Endothelial cell of umbilical vein (primary cell): ENCODE measurements at regions not wholly inside any gene's neighbourhood (a gene's known extent, or its start where the extent isn't known, plus 50 kb on each side); places are given as distances from the start of the nearest gene placed in this dataset.
A peak's percentile ranks its signal among the peaks of the same experiment; 100 is the strongest.

Experiments
- BruUV-seq: library from RNA; stranded (reverse); fragments of 400-500 nt; replicated peaks from 2 replicates; lab custom pipeline; 2021; lab: Mats Ljungman, UMichigan
- CTCF ChIA-PET: fragments of 300-600, 350-600 bp; sonication (Branson Sonifier 250); formaldehyde crosslinking; loops from one replicate; lab custom pipeline; 2021; ENCODE audit warnings: antibody characterized with exemption, inconsistent platforms; lab: Charles Lee
- POLR2A ChIA-PET: fragments of 300-600, 350-600 bp; sonication (Branson Sonifier 250); formaldehyde crosslinking; loops from one replicate; lab custom pipeline; 2021; ENCODE audit warnings: antibody characterized with exemption, inconsistent platforms; lab: Charles Lee
- DNase-seq: peaks from one replicate; pipeline ENCODE4 v3.0.0-alpha.2; 2011; ENCODE audit warnings: low read depth, low spot score
- FAIRE-seq: peaks from 2 replicates; lab custom pipeline; 2011; peaks lifted over from hg19 to GRCh38; lab: Jason Lieb, UNC
- H2AFZ ChIP-seq: 2 replicates; pipeline ENCODE4 v1.6.0; 2012; ENCODE audit warnings: low read depth, low read length, control low read depth, inconsistent platforms
- H3K27ac ChIP-seq: 2 replicates; pipeline ENCODE4 v1.5.1; 2011; ENCODE audit warnings: low read depth, mild to moderate bottlenecking, control low read depth, low read length, moderate library complexity; ENCODE audit not compliant: insufficient read depth
- H3K27me3 ChIP-seq, 2 experiments: 2 replicates each; pipeline versions ENCODE4 v1.6.0 to v1.6.1; 2011; ENCODE audit warnings: low read length in 2 of 2, mixed read lengths in 1 of 2; ENCODE audit not compliant: control insufficient read depth in 2 of 2, insufficient read depth in 2 of 2
- H3K36me3 ChIP-seq, 2 experiments: 2 replicates in 1 of 2; 3 replicates in 1 of 2; pipeline ENCODE4 v1.5.1; 2011; ENCODE audit warnings: low read length in 2 of 2, mild to moderate bottlenecking in 1 of 2, moderate library complexity in 1 of 2; ENCODE audit not compliant: control insufficient read depth in 2 of 2, insufficient read depth in 2 of 2; ENCODE audit errors: extremely low read depth in 1 of 2
- H3K4me1 ChIP-seq: 3 replicates; pipeline ENCODE4 v1.5.1; 2011; ENCODE audit warnings: mild to moderate bottlenecking, low read length; ENCODE audit not compliant: control insufficient read depth, insufficient read depth; ENCODE audit errors: extremely low read depth
- H3K4me2 ChIP-seq: 2 replicates; pipeline ENCODE4 v1.6.1; 2011; ENCODE audit warnings: low read length, control low read depth, mixed read lengths; ENCODE audit not compliant: insufficient read depth
- H3K4me3 ChIP-seq, 3 experiments: fragments of 200-600 bp in 1 of 3; sonication (generic), shearing (Covaris generic) in 1 of 3; replicated peaks in 1 of 3; 2 replicates each; pipeline ENCODE4 v1.5.1; 2011 to 2016; ENCODE audit warnings: control low read depth in 3 of 3, low read length in 3 of 3, mild to moderate bottlenecking in 2 of 3, inconsistent platforms in 1 of 3, low read depth in 1 of 3, moderate library complexity in 1 of 3; ENCODE audit not compliant: insufficient read depth in 1 of 3
- H3K79me2 ChIP-seq: 2 replicates; pipeline ENCODE4 v1.6.0; 2012; ENCODE audit warnings: low read length, inconsistent platforms; ENCODE audit not compliant: control insufficient read depth, insufficient read depth
- H3K9ac ChIP-seq: replicated peaks from 2 replicates; pipeline ENCODE3; 2011; ENCODE audit warnings: low read length, control low read depth; ENCODE audit not compliant: insufficient read depth; ENCODE audit errors: extremely low read depth
- H3K9me1 ChIP-seq: replicated peaks from 3 replicates; pipeline ENCODE4 v1.6.0; 2011; ENCODE audit warnings: mild to moderate bottlenecking, low read length; ENCODE audit not compliant: control insufficient read depth, insufficient read depth; ENCODE audit errors: extremely low read depth
- H3K9me3 ChIP-seq: replicated peaks from 2 replicates; pipeline ENCODE4 v1.5.1; 2012; ENCODE audit warnings: low read length, inconsistent platforms; ENCODE audit not compliant: control insufficient read depth, insufficient read depth
- H4K20me1 ChIP-seq: replicated peaks from 2 replicates; pipeline ENCODE3; 2011; ENCODE audit warnings: mild to moderate bottlenecking, low read length; ENCODE audit not compliant: control insufficient read depth, insufficient read depth; ENCODE audit errors: extremely low read depth
- EZH2 ChIP-seq: IDR thresholded peaks from 2 replicates; pipeline ENCODE4 v1.6.1; 2012; ENCODE audit warnings: borderline replicate concordance, low read depth, mild to moderate bottlenecking, moderate library complexity, low read length, inconsistent platforms; ENCODE audit not compliant: severe bottlenecking
- FOS ChIP-seq: IDR thresholded peaks from 2 replicates; pipeline ENCODE4 v1.6.1; 2011; ENCODE audit warnings: mild to moderate bottlenecking, low read length, moderate library complexity, borderline replicate concordance; ENCODE audit not compliant: insufficient read depth
- GATA2 ChIP-seq: IDR thresholded peaks from 2 replicates; pipeline ENCODE4 v1.7.0; 2011; ENCODE audit warnings: low read depth, mild to moderate bottlenecking, moderate library complexity, mixed read lengths, low read length; ENCODE audit not compliant: insufficient read length, insufficient read depth
- JUN ChIP-seq: IDR thresholded peaks from 2 replicates; pipeline ENCODE4 v1.6.1; 2011; ENCODE audit warnings: borderline replicate concordance, low read depth; ENCODE audit not compliant: insufficient read length, insufficient read depth
- MYC ChIP-seq: IDR thresholded peaks from one replicate; pipeline ENCODE4 v1.6.1; 2011; ENCODE audit warnings: mild to moderate bottlenecking, low read depth, low read length
- POLR2A ChIP-seq: IDR thresholded peaks from 2 replicates; pipeline ENCODE4 v1.6.1; 2012; ENCODE audit warnings: low read depth, mild to moderate bottlenecking, control low read depth, low read length
- POLR2AphosphoS5 ChIP-seq: IDR thresholded peaks from 2 replicates; pipeline ENCODE4 v1.6.1; 2012; ENCODE audit warnings: low read depth, mild to moderate bottlenecking, control low read depth, low read length, moderate library complexity; ENCODE audit not compliant: insufficient read depth
- dilution Hi-C: fragments of 300-500 bp; cut with MboI; formaldehyde crosslinking; loops from one replicate; pipeline ENCODE4 v1.15.0; 2019; ENCODE audit warnings: low sequenced_read_pairs; ENCODE audit not compliant: extremely low pct_ligation_motif_present
- intact Hi-C: fragments of 100-400 bp; cut with micrococcal nuclease; formaldehyde crosslinking; loops from one replicate; pipeline ENCODE4 v1.10.0; 2022
- TF ChIP-seq, protein P1 (sequence below), 2 donors: IDR thresholded peaks; 1 replicate in 1 of 2; 2 replicates in 1 of 2; pipeline ENCODE4 v1.5.1; 2011; ENCODE audit warnings: low read length in 2 of 2, mild to moderate bottlenecking in 2 of 2, moderate library complexity in 2 of 2, control low read depth in 1 of 2, inconsistent platforms in 1 of 2, low read depth in 1 of 2; ENCODE audit not compliant: insufficient read depth in 1 of 2; ENCODE audit errors: extremely low read depth in 1 of 2
- TF ChIP-seq, protein P2 (sequence below): IDR thresholded peaks from 2 replicates; pipeline ENCODE4 v1.6.1; 2011; ENCODE audit not compliant: insufficient read depth, insufficient read length

DNA sequence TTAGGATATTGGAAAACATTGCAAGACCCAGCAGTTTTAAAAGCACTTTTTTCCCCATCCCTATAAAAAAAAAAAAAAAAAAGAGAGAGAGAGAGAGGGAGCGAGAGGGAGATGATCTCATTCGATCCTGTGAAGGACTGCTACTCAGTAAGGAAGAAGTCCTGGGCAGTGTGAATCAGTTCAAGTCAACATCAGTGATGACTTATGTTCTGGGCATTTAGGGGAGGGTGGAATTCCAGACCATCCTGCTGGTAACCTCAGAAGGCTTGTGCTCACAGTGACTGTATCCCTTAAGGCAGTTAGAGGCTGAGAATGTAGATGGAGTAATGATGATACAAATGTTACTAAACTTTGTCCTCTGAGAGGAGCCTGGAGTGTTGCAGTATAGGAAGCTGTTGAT lies 151.4 kb downstream of the TGFB2 start:
- H2AFZ ChIP-seq: no peak overlapping the region
- H3K79me2 ChIP-seq: no peaks in the 10 kb centered on the region
- H3K9ac ChIP-seq: peak overlapping the region; percentile 50
- H3K9me1 ChIP-seq: no peaks in the 10 kb centered on the region
- POLR2A ChIA-PET: no interaction called here
- BruUV-seq: no TSS peak
- peak; percentile 87 for DNase-seq
- H3K27me3 ChIP-seq: no peaks in the 10 kb centered on the region
- no peaks in the 10 kb centered on the region for H3K9me3 ChIP-seq
- peak overlapping the region; percentile 51 for H3K4me2 ChIP-seq
- no peaks in the 10 kb centered on the region for H4K20me1 ChIP-seq
- TF ChIP-seq, protein P1, sequence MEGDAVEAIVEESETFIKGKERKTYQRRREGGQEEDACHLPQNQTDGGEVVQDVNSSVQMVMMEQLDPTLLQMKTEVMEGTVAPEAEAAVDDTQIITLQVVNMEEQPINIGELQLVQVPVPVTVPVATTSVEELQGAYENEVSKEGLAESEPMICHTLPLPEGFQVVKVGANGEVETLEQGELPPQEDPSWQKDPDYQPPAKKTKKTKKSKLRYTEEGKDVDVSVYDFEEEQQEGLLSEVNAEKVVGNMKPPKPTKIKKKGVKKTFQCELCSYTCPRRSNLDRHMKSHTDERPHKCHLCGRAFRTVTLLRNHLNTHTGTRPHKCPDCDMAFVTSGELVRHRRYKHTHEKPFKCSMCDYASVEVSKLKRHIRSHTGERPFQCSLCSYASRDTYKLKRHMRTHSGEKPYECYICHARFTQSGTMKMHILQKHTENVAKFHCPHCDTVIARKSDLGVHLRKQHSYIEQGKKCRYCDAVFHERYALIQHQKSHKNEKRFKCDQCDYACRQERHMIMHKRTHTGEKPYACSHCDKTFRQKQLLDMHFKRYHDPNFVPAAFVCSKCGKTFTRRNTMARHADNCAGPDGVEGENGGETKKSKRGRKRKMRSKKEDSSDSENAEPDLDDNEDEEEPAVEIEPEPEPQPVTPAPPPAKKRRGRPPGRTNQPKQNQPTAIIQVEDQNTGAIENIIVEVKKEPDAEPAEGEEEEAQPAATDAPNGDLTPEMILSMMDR (IDR thresholded peaks at IDR 0.05; ENCODE audit: extremely low read depth in 1 of 2, insufficient read depth in 1 of 2, low read depth in 1 of 2, low read length in 2 of 2): no peak
- TF ChIP-seq, protein P2, sequence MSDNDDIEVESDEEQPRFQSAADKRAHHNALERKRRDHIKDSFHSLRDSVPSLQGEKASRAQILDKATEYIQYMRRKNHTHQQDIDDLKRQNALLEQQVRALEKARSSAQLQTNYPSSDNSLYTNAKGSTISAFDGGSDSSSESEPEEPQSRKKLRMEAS: no peak
- TF ChIP-seq MYC (no peak), POLR2AphosphoS5 (peak; percentile 69), POLR2A (no peak), GATA2 (peak; percentile 60), EZH2 (no peak), FOS (peak; percentile 96), JUN (peak; percentile 91)
- peak; percentile 98 for FAIRE-seq
- CTCF ChIA-PET: no interaction called here
- peaks cover 33% of the 10 kb centered on the region for H3K4me1 ChIP-seq
- intact Hi-C loops (loop anchor here (1.0 to 5.0 kb wide), 3 partner anchors 16 to 806 kb away; no protein-coding TSS in a partner anchor), dilution Hi-C loops (no loop called here)
- peak overlapping the region; percentile 63 for H3K27ac ChIP-seq
- no peak overlapping the region for H3K4me3 ChIP-seq
- no peaks in the 10 kb centered on the region for H3K36me3 ChIP-seq
